OCI-LY3 (cell line): ENCODE measurements at regions not wholly inside any gene's neighbourhood (a gene's known extent, or its start where the extent isn't known, plus 50 kb on each side); places are given as distances from the start of the nearest gene placed in this dataset.

Experiments used
- EZH2phosphoT487 ChIP-seq: fragments of 200-600 bp; shearing (Covaris generic); IDR thresholded peaks from 2 replicates; pipeline ENCODE4 v1.6.1; 2018; ENCODE audit warnings: antibody characterized with exemption, mixed run types, low read depth
- TF ChIP-seq, protein P1 (sequence below): fragments of 200-600, 300-600 bp; sonication (generic); IDR thresholded peaks from 2 replicates; pipeline ENCODE4 v1.5.1; 2014; ENCODE audit warnings: antibody characterized with exemption, low read length, low read depth

DNA sequence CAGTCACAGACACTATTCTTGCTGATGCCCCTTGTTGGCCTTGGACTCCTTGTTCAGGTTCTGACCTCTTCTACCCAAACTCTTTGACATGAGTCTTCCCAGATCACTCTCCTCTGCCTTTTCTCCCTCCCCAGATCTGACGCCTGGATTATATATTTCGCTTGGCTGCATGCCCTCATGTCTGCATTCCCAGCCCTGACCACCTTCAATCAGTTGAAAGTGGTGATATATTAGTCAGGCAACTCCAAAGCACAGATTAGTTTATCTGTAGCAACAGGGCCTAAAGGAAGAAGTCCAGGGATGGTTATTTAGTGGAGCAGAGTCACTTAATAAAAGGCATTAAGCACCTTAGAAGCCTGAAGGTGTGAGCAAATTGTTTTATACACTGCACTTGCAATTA is 110.0 kb upstream of the GUCA2B start:
- TF ChIP-seq, protein P1, sequence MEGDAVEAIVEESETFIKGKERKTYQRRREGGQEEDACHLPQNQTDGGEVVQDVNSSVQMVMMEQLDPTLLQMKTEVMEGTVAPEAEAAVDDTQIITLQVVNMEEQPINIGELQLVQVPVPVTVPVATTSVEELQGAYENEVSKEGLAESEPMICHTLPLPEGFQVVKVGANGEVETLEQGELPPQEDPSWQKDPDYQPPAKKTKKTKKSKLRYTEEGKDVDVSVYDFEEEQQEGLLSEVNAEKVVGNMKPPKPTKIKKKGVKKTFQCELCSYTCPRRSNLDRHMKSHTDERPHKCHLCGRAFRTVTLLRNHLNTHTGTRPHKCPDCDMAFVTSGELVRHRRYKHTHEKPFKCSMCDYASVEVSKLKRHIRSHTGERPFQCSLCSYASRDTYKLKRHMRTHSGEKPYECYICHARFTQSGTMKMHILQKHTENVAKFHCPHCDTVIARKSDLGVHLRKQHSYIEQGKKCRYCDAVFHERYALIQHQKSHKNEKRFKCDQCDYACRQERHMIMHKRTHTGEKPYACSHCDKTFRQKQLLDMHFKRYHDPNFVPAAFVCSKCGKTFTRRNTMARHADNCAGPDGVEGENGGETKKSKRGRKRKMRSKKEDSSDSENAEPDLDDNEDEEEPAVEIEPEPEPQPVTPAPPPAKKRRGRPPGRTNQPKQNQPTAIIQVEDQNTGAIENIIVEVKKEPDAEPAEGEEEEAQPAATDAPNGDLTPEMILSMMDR, result no peak
- no peak for TF ChIP-seq EZH2phosphoT487
